Femur (tissue), 1 donor: ENCODE measurements at regions not wholly inside any gene's neighbourhood (a gene's known extent, or its start where the extent isn't known, plus 50 kb on each side); places are given as distances from the start of the nearest gene placed in this dataset.
"Not testable (repeated sequence)": the region's sequence is repeated elsewhere in the genome, so short reads cannot be mapped to it uniquely, and the experiment has no call there.

Source experiments
- DNase-seq: peaks from one replicate; pipeline ENCODE4 v3.0.0-alpha.2; 2017

DNA sequence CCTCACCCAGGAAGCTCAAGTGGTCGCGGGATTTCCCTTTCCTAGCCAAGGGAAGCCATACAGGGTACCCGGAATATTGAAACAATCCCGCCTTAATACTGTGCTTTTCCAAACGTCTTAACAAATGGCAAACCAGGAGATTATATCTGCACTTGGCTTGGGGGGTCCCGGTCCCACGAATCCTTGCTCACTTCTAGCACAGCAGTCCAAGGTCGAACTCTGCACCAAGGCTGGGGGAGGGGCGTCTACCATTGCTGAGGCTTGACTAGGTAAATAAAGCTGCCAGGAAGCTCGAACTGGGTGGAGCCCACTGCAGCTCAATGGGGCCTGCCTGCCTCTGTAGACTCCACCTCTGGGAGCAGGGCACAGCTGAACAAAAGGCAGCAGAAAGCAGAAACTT, 1644.8 kb downstream of the PCDH9 start:
- no peak for DNase-seq

- DNase-seq, result no peak
These were observed 1646.0 kb downstream of the PCDH9 start for GRCh38 chr13:65584126-65584525.

DNA sequence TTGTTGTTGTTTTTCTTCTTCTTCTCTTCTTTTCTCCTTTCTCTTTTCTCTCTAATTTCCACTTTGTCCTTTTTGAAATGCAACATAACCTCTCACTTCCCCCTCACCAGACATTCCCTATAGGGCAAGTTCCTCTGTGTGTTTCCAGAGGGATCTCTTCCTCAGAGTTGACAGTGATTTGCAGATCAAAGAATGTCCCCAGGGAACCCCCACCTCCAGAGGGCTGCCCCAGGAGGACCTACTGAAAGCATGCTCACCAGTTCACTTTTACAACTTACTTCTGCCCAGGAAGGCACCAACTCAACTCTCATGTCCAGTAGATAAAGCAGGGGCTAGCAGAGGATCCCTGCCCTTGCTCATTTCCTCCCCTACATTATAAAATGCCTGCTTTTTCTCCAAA, 1648.0 kb downstream of the PCDH9 start:
- no peak for DNase-seq

DNA sequence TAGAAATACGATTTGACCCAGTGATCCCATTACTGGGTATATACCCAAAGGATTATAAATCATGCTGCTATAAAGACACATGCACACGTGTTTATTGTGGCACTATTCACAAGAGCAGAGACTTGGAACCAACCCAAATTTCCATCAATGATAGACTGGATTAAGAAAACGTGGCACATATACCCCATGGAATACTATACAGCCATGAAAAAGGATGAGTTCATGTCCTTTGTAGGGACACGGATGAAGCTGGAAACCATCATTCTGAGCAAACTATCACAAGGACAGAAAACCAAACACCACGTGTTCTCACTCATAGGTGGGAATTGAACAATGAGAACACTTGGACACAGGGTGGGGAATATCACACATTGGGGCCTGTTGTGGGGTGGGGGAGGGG, 1665.6 kb downstream of the PCDH9 start:
- not testable (repeated sequence) for DNase-seq

DNA sequence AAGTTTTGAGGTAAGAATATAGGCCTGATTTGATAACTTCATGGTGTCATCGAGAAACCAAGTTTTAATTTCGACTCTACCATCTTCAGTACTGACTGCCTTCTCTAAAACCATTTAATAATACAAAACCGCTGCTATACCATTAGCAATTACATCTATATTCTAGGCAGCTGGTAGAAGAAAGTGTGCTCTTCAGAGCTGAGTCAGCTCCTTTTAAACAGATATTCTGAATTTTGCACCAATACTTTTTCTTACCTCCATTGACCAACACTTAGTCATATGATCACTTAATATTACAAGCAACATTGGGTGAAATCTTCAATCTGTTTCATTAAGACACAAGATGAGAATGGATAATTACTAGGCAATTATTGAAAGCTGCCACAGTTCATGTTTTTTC, 1667.8 kb downstream of the PCDH9 start:
- DNase-seq, result no peak

DNA sequence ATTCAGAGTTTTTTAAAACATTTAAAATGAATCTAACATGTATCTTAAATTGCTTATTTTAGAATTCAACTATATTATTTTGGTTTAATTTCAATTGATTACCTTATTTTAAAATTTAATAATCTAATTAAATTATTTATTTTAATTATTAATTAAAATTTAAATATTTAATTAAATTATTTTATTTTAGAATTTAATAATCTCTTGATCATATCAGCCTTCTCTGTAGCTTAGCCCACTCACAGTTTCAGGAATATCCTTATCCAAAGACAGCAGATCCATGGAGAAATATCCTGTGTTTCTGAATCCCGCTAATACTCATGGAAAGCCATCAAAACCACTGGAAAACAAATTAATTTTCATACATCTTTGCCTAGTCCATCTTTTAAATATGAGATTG, 1669.2 kb downstream of the PCDH9 start:
- DNase-seq, result no peak

DNA sequence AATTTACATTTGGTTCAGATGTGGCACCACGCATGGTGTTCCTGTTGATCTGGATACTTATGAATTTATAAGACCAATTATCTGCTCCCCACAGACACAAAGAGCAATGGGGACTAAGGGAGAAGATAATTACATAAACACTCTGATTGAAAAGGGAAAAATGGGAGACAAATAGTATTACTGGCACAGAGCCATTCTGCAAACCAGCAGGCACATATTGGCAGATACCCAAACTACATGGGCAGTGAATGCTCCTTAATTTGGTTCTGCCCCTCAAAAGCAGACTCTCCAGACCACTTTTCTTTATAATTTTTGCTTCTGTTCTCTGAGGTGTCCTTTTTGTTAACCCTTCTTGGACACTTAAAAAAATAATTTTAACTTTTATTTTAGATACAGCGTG, 1674.2 kb downstream of the PCDH9 start:
- DNase-seq, result no peak

DNA sequence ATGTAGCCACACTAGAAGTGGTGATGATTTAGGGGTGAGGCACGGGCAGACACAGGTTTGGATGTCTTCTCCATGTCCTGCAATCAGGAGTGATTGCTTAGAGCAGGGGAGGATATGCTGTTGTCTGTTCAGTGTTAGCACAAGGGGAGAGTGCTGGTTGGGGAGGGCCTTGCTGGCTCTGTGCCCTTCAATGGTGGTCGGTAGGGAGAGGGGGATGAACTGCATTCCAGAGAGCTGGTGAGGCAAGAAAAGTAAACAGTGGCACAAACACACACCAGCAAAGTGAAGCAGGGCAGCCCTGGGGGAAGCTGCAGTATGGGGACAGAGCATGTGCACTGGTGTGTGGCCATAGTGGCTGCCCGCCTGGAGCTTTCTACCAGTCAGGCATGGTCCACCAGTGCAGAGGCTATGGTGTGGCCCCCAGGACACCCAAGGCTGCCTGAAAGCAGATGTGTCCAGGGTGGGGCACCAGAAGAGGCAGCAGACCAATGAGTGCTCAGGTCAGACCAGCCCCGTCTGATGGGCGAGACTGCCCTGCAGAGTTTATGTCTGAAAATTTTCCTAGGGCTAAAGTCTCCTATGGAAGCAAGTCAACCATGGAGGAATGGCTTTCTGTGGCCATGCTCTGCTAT, 1676.9 kb downstream of the PCDH9 start:
- no peak for DNase-seq

GRCh38 chr13:65551208-65551607, 1678.9 kb downstream of the PCDH9 start:
- DNase-seq, result no peak

- no peak for DNase-seq
These were observed 1690.0 kb downstream of the PCDH9 start for GRCh38 chr13:65540175-65540574.

- DNase-seq, result no peak
These were observed 1694.8 kb downstream of the PCDH9 start for GRCh38 chr13:65535370-65535769.

DNA sequence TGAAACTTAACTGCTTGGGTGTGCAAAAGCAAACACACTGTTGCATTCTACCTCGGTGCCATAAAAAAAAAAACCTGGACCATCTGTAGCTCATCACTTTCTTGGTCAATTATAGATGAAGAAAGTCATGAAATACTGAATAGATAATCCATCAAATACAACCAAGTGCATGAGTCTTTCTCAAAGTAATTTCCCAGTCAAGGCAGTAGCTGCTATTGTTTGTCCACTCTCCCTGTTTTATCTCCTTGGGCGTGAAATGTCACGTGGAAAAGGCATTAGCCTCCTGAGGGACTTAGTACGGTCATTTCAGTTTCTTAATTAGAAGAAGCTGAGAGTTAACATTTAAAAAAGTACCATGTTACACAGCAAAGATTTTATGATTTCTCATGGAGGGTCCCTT, 1697.9 kb downstream of the PCDH9 start:
- no peak for DNase-seq

GRCh38 chr13:65530688-65531087, 1699.4 kb downstream of the PCDH9 start:
- DNase-seq, result no peak

DNA sequence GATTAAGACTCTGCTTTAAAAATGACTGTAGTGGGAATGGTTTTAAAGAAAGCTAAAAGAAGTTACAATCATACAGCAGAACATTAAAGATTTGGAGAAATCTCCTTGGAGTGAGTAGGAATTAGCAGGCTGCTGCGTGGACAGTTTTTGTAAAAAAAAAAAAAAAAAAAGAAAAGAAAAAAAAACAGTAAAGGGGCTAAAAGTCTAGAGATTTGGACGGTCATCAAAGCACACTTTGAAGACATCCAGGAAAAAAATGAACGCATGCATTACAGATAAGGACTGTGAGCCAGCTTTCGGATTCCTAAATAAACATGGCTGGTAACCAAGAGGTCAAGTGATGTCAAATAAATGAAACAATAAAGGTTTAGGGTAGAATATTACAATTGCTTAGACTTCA, 1700.6 kb downstream of the PCDH9 start:
- no peak for DNase-seq

DNA sequence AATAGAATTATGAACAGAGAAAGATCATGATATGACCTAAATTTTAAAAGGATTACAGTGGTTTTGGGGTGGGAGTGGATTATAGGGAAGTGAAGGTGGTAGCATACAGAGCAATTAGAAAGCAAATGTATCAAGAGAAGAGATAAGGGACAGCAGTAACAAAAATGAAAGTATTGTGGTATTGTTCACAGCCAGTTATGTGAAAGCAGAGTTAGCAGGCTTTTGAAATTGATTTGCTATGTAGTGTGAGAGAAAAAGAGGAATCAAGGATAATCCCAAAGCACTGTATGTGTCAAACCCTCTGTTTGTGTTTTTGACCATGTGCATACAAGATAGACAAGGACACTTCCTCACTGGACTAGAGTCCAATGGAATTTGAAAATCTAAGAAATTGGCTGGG, 1721.4 kb downstream of the PCDH9 start:
- no peak for DNase-seq

- no peak for DNase-seq
These were observed 1721.8 kb downstream of the PCDH9 start for GRCh38 chr13:65508338-65508737.

GRCh38 chr13:65505941-65506340, 1724.2 kb downstream of the PCDH9 start:
- DNase-seq, result no peak

GRCh38 chr13:65504213-65504612, 1725.9 kb downstream of the PCDH9 start:
- DNase-seq, result no peak

- DNase-seq, result no peak
These were observed 1729.7 kb downstream of the PCDH9 start for GRCh38 chr13:65500481-65500880.

- no peak for DNase-seq
These were observed 1730.9 kb downstream of the PCDH9 start for GRCh38 chr13:65499256-65499655.

DNA sequence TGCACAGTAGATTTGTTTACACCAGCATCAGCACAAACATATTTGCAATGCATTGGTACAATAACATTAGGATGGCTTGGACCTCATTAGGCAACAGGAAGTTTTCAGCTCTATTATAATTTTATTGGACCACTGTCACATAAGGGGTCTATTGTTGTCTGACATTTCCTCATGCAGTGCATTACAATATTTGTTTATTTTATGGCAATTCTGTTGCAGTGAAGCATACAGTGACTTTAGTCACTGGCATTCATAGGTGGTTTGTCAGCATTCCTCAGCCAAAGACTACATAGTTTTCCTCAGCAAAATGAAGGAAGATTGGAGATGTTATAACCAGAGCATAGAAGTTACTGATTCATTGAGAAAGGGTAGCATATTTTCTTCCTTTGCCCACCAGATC, 1732.9 kb downstream of the PCDH9 start:
- DNase-seq, result no peak

DNA sequence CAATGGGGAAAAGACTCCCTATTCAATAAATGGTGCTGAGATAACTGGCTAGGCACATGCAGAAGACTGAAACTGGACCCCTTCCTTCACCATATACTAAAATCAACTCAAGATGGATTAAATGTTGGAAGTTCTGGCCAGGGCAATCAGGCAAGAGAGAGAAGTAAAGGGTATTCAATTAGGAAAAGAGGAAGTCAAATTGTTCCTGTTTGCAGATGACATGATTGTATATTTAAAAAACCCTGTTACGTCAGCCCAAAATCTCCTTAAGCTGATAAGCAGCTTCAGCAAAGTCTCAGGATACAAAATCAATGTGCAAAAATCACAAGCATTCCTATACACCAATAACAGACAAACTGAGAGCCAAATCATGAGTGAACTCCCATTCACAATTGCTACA, 1739.4 kb downstream of the PCDH9 start:
- DNase-seq, result not testable (repeated sequence)

DNA sequence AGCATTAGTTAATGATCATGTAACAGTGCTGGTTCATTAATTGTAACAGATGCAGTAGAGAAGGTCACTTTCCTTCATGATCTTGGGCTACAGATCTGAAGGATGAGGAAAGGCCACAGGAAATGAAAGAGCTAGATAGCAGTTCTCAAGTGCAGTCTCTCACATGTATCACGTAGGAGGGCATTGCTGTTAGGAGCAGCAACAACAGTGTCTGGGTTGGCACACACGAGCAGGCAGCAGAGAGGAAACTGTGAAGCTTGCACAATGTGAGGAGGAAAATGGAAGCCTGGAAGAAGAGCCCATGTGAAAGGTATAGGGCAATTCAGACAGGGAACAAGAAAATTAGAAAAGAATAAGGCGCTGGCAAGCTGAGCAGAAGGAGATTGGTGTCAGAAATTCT, 1741.5 kb downstream of the PCDH9 start:
- DNase-seq, result no peak

- DNase-seq, result no peak
These were observed 1750.4 kb downstream of the PCDH9 start for GRCh38 chr13:65479692-65480091.

GRCh38 chr13:65473196-65473595, 1756.9 kb downstream of the PCDH9 start:
- no peak for DNase-seq

GRCh38 chr13:65472336-65472735, 1757.8 kb downstream of the PCDH9 start:
- no peak for DNase-seq
